Endothelial cell of umbilical vein (primary cell): ENCODE measurements at regions not wholly inside any gene's neighbourhood (a gene's known extent, or its start where the extent isn't known, plus 50 kb on each side); places are given as distances from the start of the nearest gene placed in this dataset.

ENCODE experiments used
- BruUV-seq: library from RNA; stranded (reverse); fragments of 400-500 nt; replicated peaks from 2 replicates; lab custom pipeline; 2021; lab: Mats Ljungman, UMichigan
- CTCF ChIA-PET: fragments of 300-600, 350-600 bp; sonication (Branson Sonifier 250); formaldehyde crosslinking; loops from one replicate; lab custom pipeline; 2021; ENCODE audit warnings: antibody characterized with exemption, inconsistent platforms; lab: Charles Lee
- POLR2A ChIA-PET: fragments of 300-600, 350-600 bp; sonication (Branson Sonifier 250); formaldehyde crosslinking; loops from one replicate; lab custom pipeline; 2021; ENCODE audit warnings: antibody characterized with exemption, inconsistent platforms; lab: Charles Lee
- DNase-seq: peaks from one replicate; pipeline ENCODE4 v3.0.0-alpha.2; 2011; ENCODE audit warnings: low read depth, low spot score
- FAIRE-seq: peaks from 2 replicates; lab custom pipeline; 2011; peaks lifted over from hg19 to GRCh38; lab: Jason Lieb, UNC
- H2AFZ ChIP-seq: 2 replicates; pipeline ENCODE4 v1.6.0; 2012; ENCODE audit warnings: low read depth, low read length, control low read depth, inconsistent platforms
- H3K27ac ChIP-seq: 2 replicates; pipeline ENCODE4 v1.5.1; 2011; ENCODE audit warnings: low read depth, mild to moderate bottlenecking, control low read depth, low read length, moderate library complexity; ENCODE audit not compliant: insufficient read depth
- H3K27me3 ChIP-seq, 2 experiments: 2 replicates each; pipeline versions ENCODE4 v1.6.0 to v1.6.1; 2011; ENCODE audit warnings: low read length in 2 of 2, mixed read lengths in 1 of 2; ENCODE audit not compliant: control insufficient read depth in 2 of 2, insufficient read depth in 2 of 2
- H3K36me3 ChIP-seq, 2 experiments: 2 replicates in 1 of 2; 3 replicates in 1 of 2; pipeline ENCODE4 v1.5.1; 2011; ENCODE audit warnings: low read length in 2 of 2, mild to moderate bottlenecking in 1 of 2, moderate library complexity in 1 of 2; ENCODE audit not compliant: control insufficient read depth in 2 of 2, insufficient read depth in 2 of 2; ENCODE audit errors: extremely low read depth in 1 of 2
- H3K4me1 ChIP-seq: 3 replicates; pipeline ENCODE4 v1.5.1; 2011; ENCODE audit warnings: mild to moderate bottlenecking, low read length; ENCODE audit not compliant: control insufficient read depth, insufficient read depth; ENCODE audit errors: extremely low read depth
- H3K4me2 ChIP-seq: 2 replicates; pipeline ENCODE4 v1.6.1; 2011; ENCODE audit warnings: low read length, control low read depth, mixed read lengths; ENCODE audit not compliant: insufficient read depth
- H3K4me3 ChIP-seq, 3 experiments: fragments of 200-600 bp in 1 of 3; sonication (generic), shearing (Covaris generic) in 1 of 3; replicated peaks in 1 of 3; 2 replicates each; pipeline ENCODE4 v1.5.1; 2011 to 2016; ENCODE audit warnings: control low read depth in 3 of 3, low read length in 3 of 3, mild to moderate bottlenecking in 2 of 3, inconsistent platforms in 1 of 3, low read depth in 1 of 3, moderate library complexity in 1 of 3; ENCODE audit not compliant: insufficient read depth in 1 of 3
- H3K79me2 ChIP-seq: 2 replicates; pipeline ENCODE4 v1.6.0; 2012; ENCODE audit warnings: low read length, inconsistent platforms; ENCODE audit not compliant: control insufficient read depth, insufficient read depth
- H3K9ac ChIP-seq: replicated peaks from 2 replicates; pipeline ENCODE3; 2011; ENCODE audit warnings: low read length, control low read depth; ENCODE audit not compliant: insufficient read depth; ENCODE audit errors: extremely low read depth
- H3K9me1 ChIP-seq: replicated peaks from 3 replicates; pipeline ENCODE4 v1.6.0; 2011; ENCODE audit warnings: mild to moderate bottlenecking, low read length; ENCODE audit not compliant: control insufficient read depth, insufficient read depth; ENCODE audit errors: extremely low read depth
- H3K9me3 ChIP-seq: replicated peaks from 2 replicates; pipeline ENCODE4 v1.5.1; 2012; ENCODE audit warnings: low read length, inconsistent platforms; ENCODE audit not compliant: control insufficient read depth, insufficient read depth
- H4K20me1 ChIP-seq: replicated peaks from 2 replicates; pipeline ENCODE3; 2011; ENCODE audit warnings: mild to moderate bottlenecking, low read length; ENCODE audit not compliant: control insufficient read depth, insufficient read depth; ENCODE audit errors: extremely low read depth
- CTCF ChIP-seq, 2 donors: IDR thresholded peaks; 1 replicate in 1 of 2; 2 replicates in 1 of 2; pipeline ENCODE4 v1.5.1; 2011; ENCODE audit warnings: low read length in 2 of 2, mild to moderate bottlenecking in 2 of 2, moderate library complexity in 2 of 2, control low read depth in 1 of 2, inconsistent platforms in 1 of 2, low read depth in 1 of 2; ENCODE audit not compliant: insufficient read depth in 1 of 2; ENCODE audit errors: extremely low read depth in 1 of 2
- EZH2 ChIP-seq: IDR thresholded peaks from 2 replicates; pipeline ENCODE4 v1.6.1; 2012; ENCODE audit warnings: borderline replicate concordance, low read depth, mild to moderate bottlenecking, moderate library complexity, low read length, inconsistent platforms; ENCODE audit not compliant: severe bottlenecking
- FOS ChIP-seq: IDR thresholded peaks from 2 replicates; pipeline ENCODE4 v1.6.1; 2011; ENCODE audit warnings: mild to moderate bottlenecking, low read length, moderate library complexity, borderline replicate concordance; ENCODE audit not compliant: insufficient read depth
- GATA2 ChIP-seq: IDR thresholded peaks from 2 replicates; pipeline ENCODE4 v1.7.0; 2011; ENCODE audit warnings: low read depth, mild to moderate bottlenecking, moderate library complexity, mixed read lengths, low read length; ENCODE audit not compliant: insufficient read length, insufficient read depth
- JUN ChIP-seq: IDR thresholded peaks from 2 replicates; pipeline ENCODE4 v1.6.1; 2011; ENCODE audit warnings: borderline replicate concordance, low read depth; ENCODE audit not compliant: insufficient read length, insufficient read depth
- MYC ChIP-seq: IDR thresholded peaks from one replicate; pipeline ENCODE4 v1.6.1; 2011; ENCODE audit warnings: mild to moderate bottlenecking, low read depth, low read length
- POLR2A ChIP-seq: IDR thresholded peaks from 2 replicates; pipeline ENCODE4 v1.6.1; 2012; ENCODE audit warnings: low read depth, mild to moderate bottlenecking, control low read depth, low read length
- POLR2AphosphoS5 ChIP-seq: IDR thresholded peaks from 2 replicates; pipeline ENCODE4 v1.6.1; 2012; ENCODE audit warnings: low read depth, mild to moderate bottlenecking, control low read depth, low read length, moderate library complexity; ENCODE audit not compliant: insufficient read depth
- dilution Hi-C: fragments of 300-500 bp; cut with MboI; formaldehyde crosslinking; loops from one replicate; pipeline ENCODE4 v1.15.0; 2019; ENCODE audit warnings: low sequenced_read_pairs; ENCODE audit not compliant: extremely low pct_ligation_motif_present
- intact Hi-C: fragments of 100-400 bp; cut with micrococcal nuclease; formaldehyde crosslinking; loops from one replicate; pipeline ENCODE4 v1.10.0; 2022
- TF ChIP-seq, protein P1 (sequence below): IDR thresholded peaks from 2 replicates; pipeline ENCODE4 v1.6.1; 2011; ENCODE audit not compliant: insufficient read depth, insufficient read length

DNA sequence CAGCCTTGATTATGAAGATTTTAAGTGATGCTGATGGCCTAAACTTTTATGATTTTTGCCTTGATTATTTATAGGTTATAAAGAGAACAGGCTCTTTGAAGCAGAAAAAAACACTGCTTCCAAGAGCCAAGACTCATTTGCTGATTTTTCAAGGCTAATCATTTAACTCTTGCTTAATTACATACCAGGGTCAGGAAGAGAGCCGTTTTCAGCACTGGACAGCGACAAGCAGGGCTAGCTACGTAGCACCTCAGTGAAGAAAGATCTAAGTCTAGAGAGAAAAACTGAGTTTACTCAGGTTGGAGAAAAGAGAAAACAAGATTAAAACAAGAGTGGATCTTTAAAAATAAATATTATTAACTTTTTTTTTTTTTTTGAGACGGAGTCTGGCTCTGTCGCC is 615.4 kb upstream of the B3GAT1 start:
- dilution Hi-C loops (no loop called here), intact Hi-C loops (loop anchor here (2.0 kb wide), 1 partner anchor 79 kb away; no protein-coding TSS in a partner anchor)
- Histone ChIP-seq H4K20me1 (no peaks in the 10 kb centered on the region), H3K4me1 (no peaks in the 10 kb centered on the region), H3K27ac (no peak overlapping the region), H3K36me3 (no peaks in the 10 kb centered on the region), H3K4me2 (no peak overlapping the region), H2AFZ (no peak overlapping the region), H3K9me1 (no peaks in the 10 kb centered on the region), H3K27me3 (no peaks in the 10 kb centered on the region), H3K9me3 (no peaks in the 10 kb centered on the region), H3K4me3 (no peak overlapping the region), H3K79me2 (no peaks in the 10 kb centered on the region), H3K9ac (no peak overlapping the region)
- DNase-seq (peak; percentile 38), FAIRE-seq (peak; percentile 43)
- BruUV-seq: no TSS peak
- TF ChIP-seq GATA2 (no peak), POLR2AphosphoS5 (no peak)
- ChIA-PET POLR2A (no interaction called here), CTCF (interaction anchor here (1.0 kb wide), 1 partner anchor 159 kb away, joined by 4 read pairs; no protein-coding TSS in a partner anchor)

GRCh38 chr11:135023499-135023898 is 611.5 kb upstream of the B3GAT1 start:
- Histone ChIP-seq H3K4me2 (no peak overlapping the region), H3K4me1 (no peaks in the 10 kb centered on the region), H2AFZ (no peak overlapping the region), H3K36me3 (no peaks in the 10 kb centered on the region), H3K9ac (no peak overlapping the region), H3K4me3 (no peak overlapping the region), H3K79me2 (no peaks in the 10 kb centered on the region), H4K20me1 (no peaks in the 10 kb centered on the region), H3K9me3 (no peaks in the 10 kb centered on the region), H3K27me3 (no peaks in the 10 kb centered on the region), H3K27ac (no peak overlapping the region), H3K9me1 (no peaks in the 10 kb centered on the region)
- FAIRE-seq (no peak), DNase-seq (no peak)
- dilution Hi-C loops (no loop called here), intact Hi-C loops (no loop called here)
- TF ChIP-seq JUN: no peak
- TF ChIP-seq FOS: no peak
- TF ChIP-seq GATA2: no peak
- no peak for TF ChIP-seq MYC
- TF ChIP-seq EZH2: no peak
- TF ChIP-seq CTCF (IDR thresholded peaks at IDR 0.05; ENCODE audit: extremely low read depth in 1 of 2, insufficient read depth in 1 of 2, low read depth in 1 of 2, low read length in 2 of 2): no peak
- no peak for TF ChIP-seq POLR2AphosphoS5
- TF ChIP-seq POLR2A: no peak
- TF ChIP-seq, protein P1, sequence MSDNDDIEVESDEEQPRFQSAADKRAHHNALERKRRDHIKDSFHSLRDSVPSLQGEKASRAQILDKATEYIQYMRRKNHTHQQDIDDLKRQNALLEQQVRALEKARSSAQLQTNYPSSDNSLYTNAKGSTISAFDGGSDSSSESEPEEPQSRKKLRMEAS: no peak
- no TSS peak for BruUV-seq
- ChIA-PET POLR2A (no interaction called here), CTCF (no interaction called here)
